OCI-LY1 (cell line): ENCODE measurements at regions not wholly inside any gene's neighbourhood (a gene's known extent, or its start where the extent isn't known, plus 50 kb on each side); places are given as distances from the start of the nearest gene placed in this dataset.

Experiments used
- H2AFZ ChIP-seq: fragments of 200-600 bp; sonication (generic), shearing (Covaris generic); 2 replicates; pipeline ENCODE4 v1.6.0; 2014; ENCODE audit warnings: antibody characterized with exemption, mild to moderate bottlenecking, low read length
- H3F3A ChIP-seq: fragments of 200-600 bp; sonication (generic), shearing (Covaris generic); 2 replicates; pipeline ENCODE4 v1.6.0; 2014; ENCODE audit warnings: mild to moderate bottlenecking, antibody characterized with exemption, low read length, moderate library complexity; ENCODE audit not compliant: insufficient read depth
- H3K27ac ChIP-seq: fragments of 200-600 bp; sonication (generic); 2 replicates; pipeline ENCODE4 v1.5.1; 2014; ENCODE audit warnings: low read length, mixed run types, mild to moderate bottlenecking, low read depth; ENCODE audit not compliant: poor library complexity, severe bottlenecking
- H3K27me3 ChIP-seq: fragments of 200-600 bp; sonication (generic); 2 replicates; pipeline ENCODE4 v1.6.0; 2014; ENCODE audit warnings: antibody characterized with exemption, mild to moderate bottlenecking, low read length, moderate library complexity; ENCODE audit not compliant: insufficient read depth
- H3K36me3 ChIP-seq: fragments of 200-600 bp; sonication (generic); 2 replicates; pipeline ENCODE4 v1.6.1; 2014; ENCODE audit warnings: mild to moderate bottlenecking, antibody characterized with exemption, low read length, moderate library complexity, mixed read lengths; ENCODE audit not compliant: insufficient read depth
- H3K4me1 ChIP-seq: fragments of 200-600 bp; sonication (generic); 2 replicates; pipeline ENCODE4 v1.5.1; 2014; ENCODE audit warnings: mild to moderate bottlenecking, low read length, moderate library complexity; ENCODE audit not compliant: insufficient read depth, severe bottlenecking
- H3K4me2 ChIP-seq: fragments of 200-600 bp; sonication (generic), shearing (Covaris generic); 2 replicates; pipeline ENCODE4 v1.6.1; 2014; ENCODE audit warnings: low read length
- H3K4me3 ChIP-seq: fragments of 200-600 bp; sonication (generic); 2 replicates; pipeline ENCODE4 v1.5.1; 2014; ENCODE audit warnings: low read length, low read depth, mild to moderate bottlenecking, mixed read lengths; ENCODE audit not compliant: poor library complexity, severe bottlenecking
- H3K79me2 ChIP-seq: fragments of 200-600 bp; shearing (Covaris generic); 2 replicates; pipeline ENCODE4 v1.6.1; 2016; ENCODE audit warnings: mixed run types, low read length, mixed read lengths; ENCODE audit not compliant: insufficient read depth
- H3K9ac ChIP-seq: fragments of 200-600 bp; sonication (generic), shearing (Covaris generic); 2 replicates; pipeline ENCODE4 v1.6.1; 2014; ENCODE audit warnings: mild to moderate bottlenecking, low read length, mixed read lengths
- H3K9me2 ChIP-seq: fragments of 200-600 bp; sonication (generic), shearing (Covaris generic); 2 replicates; pipeline ENCODE4 v1.6.1; 2014; ENCODE audit warnings: low read depth, mild to moderate bottlenecking, low read length, mixed read lengths
- H3K9me3 ChIP-seq: fragments of 200-600 bp; shearing (Covaris generic); 2 replicates; pipeline ENCODE4 v1.6.1; 2014; ENCODE audit warnings: low read length, mixed read lengths
- H4K20me1 ChIP-seq: fragments of 200-600 bp; sonication (generic), shearing (Covaris generic); 2 replicates; pipeline ENCODE4 v1.6.0; 2016; ENCODE audit warnings: mild to moderate bottlenecking, low read length; ENCODE audit not compliant: insufficient read depth
- EZH2 ChIP-seq: fragments of 200-600 bp; sonication (generic), shearing (Covaris generic); IDR thresholded peaks from 2 replicates; pipeline ENCODE4 v1.8.0; 2017; ENCODE audit warnings: borderline replicate concordance, mixed run types, mild to moderate bottlenecking, antibody characterized with exemption, low read length, moderate library complexity, mixed read lengths
- TF ChIP-seq, protein P1 (sequence below): fragments of 200-600 bp; sonication (generic), shearing (Covaris generic); IDR thresholded peaks from 2 replicates; pipeline ENCODE4 v1.5.1; 2017; ENCODE audit warnings: mild to moderate bottlenecking, antibody characterized with exemption, low read length, moderate library complexity, mixed read lengths

DNA sequence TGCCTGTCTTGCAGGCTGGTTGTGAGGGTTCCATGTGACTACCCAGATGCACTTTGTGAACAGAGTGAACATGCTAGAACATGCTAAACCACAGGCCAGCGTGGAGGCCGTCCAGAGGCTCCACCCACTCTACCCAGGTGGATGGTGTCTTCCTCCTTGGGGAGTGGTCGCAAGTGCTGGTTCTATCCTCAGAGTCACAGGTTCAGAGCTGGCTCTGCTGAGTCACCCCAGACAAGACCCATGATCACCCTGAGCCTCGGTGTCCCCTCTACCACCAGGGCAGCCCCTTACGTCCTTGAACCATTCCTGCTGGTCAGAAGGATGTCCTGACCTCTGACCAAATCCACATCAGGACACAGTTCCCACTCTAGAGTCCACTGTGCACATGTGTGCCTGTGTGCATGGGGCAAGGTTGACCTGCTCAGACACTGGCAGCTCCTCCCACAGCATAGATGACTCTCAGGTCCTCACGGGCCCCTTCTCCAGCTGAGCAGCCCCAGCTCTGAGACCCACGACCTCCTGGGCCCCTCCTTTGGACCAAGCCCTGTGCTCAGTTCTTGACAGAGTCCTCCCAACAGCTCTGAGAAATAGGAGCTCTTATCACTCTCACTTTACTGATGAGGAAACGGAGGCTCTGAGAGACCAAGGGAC, 391.8 kb downstream of the MATN1 start:
- H3K9ac ChIP-seq = no peak overlapping the region
- no peaks in the 10 kb centered on the region for H3K27me3 ChIP-seq
- H3K4me3 ChIP-seq = no peak overlapping the region
- H3K9me3 ChIP-seq = no peaks in the 10 kb centered on the region
- TF ChIP-seq EZH2 = no peak
- TF ChIP-seq, protein P1, sequence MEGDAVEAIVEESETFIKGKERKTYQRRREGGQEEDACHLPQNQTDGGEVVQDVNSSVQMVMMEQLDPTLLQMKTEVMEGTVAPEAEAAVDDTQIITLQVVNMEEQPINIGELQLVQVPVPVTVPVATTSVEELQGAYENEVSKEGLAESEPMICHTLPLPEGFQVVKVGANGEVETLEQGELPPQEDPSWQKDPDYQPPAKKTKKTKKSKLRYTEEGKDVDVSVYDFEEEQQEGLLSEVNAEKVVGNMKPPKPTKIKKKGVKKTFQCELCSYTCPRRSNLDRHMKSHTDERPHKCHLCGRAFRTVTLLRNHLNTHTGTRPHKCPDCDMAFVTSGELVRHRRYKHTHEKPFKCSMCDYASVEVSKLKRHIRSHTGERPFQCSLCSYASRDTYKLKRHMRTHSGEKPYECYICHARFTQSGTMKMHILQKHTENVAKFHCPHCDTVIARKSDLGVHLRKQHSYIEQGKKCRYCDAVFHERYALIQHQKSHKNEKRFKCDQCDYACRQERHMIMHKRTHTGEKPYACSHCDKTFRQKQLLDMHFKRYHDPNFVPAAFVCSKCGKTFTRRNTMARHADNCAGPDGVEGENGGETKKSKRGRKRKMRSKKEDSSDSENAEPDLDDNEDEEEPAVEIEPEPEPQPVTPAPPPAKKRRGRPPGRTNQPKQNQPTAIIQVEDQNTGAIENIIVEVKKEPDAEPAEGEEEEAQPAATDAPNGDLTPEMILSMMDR = no peak
- H2AFZ ChIP-seq = no peak overlapping the region
- H3K27ac ChIP-seq = no peak overlapping the region
- H4K20me1 ChIP-seq = no peaks in the 10 kb centered on the region
- no peak overlapping the region for H3K4me2 ChIP-seq
- no peaks in the 10 kb centered on the region for H3K36me3 ChIP-seq
- H3F3A ChIP-seq = no peaks in the 10 kb centered on the region
- H3K79me2 ChIP-seq = no peaks in the 10 kb centered on the region
- no peaks in the 10 kb centered on the region for H3K9me2 ChIP-seq
- H3K4me1 ChIP-seq = no peaks in the 10 kb centered on the region

DNA sequence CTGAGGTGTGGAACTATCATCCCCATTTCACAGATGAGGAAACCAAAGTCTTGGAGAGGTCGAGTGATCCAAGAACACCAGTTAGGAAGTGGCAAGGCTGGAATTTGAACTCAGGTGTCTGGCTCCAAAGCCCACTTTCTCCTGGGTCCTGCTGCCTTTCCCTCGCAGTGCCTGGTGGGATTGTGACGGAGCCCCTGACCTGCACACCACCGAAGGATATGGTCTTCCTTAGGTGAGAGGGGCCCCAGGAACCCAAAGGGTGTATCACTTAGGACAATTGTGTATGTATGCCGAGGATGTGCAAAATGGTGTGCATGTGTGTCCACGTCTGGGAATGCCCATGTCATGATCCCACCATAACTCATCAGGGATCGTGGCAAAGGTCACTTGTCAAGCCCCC, 392.7 kb downstream of the MATN1 start:
- no peak overlapping the region for H3K27ac ChIP-seq
- no peaks in the 10 kb centered on the region for H3K36me3 ChIP-seq

DNA sequence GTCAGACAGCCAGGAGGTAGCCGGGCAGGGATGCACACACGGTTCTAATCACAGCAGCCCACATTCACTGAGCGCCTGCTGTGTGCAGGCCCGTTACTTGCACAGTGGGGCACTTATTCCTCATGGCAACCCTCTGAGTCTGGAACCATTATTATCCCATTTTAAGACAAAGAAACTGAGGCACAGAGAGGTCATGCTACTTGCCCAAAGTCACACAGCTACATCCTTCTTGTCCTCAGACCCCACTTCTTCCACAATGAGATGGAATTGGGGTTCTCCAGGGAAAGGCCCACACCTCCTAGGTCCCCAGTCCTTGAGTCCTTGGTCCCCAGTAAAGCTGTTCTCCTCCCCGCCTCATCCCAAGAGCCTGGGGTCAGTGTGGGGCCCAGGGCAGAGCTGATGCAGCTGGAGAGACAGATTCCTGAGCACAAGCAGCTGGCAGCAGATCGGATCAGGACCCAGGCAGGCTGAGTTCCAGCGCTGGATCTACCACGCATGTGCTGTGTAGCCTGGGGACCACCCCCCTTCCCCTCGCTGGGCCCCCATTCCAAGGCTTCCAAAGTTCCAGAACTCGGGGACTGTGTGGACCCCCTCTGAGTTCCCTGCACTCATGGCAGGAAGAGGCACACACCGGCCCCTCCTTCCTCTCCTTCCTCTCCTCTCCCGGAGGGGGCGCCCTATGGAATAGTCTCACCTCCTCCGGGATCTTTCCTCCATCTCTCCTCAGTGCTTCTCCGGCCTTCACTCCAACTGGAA, 393.4 kb downstream of the MATN1 start:
- no peak overlapping the region for H3K4me3 ChIP-seq

More for the DNA sequence above, 392.7 kb downstream of the MATN1 start:
- Histone ChIP-seq H2AFZ (no peak overlapping the region), H3K79me2 (no peaks in the 10 kb centered on the region), H3K9ac (no peak overlapping the region), H3K4me3 (no peak overlapping the region), H3K4me2 (no peak overlapping the region), H3K4me1 (no peaks in the 10 kb centered on the region), H3F3A (no peaks in the 10 kb centered on the region), H3K9me2 (no peaks in the 10 kb centered on the region), H4K20me1 (no peaks in the 10 kb centered on the region), H3K9me3 (no peaks in the 10 kb centered on the region), H3K27me3 (no peaks in the 10 kb centered on the region)
- TF ChIP-seq, protein P1 = no peak
- TF ChIP-seq EZH2 = no peak

More for the DNA sequence above, 393.4 kb downstream of the MATN1 start:
- no peak overlapping the region for H3K27ac ChIP-seq
- H4K20me1 ChIP-seq = no peaks in the 10 kb centered on the region
- no peak overlapping the region for H2AFZ ChIP-seq
- TF ChIP-seq, protein P1 = peak; percentile 16; the same call in 1 of the 2 replicates
- no peak for TF ChIP-seq EZH2
- H3K9me2 ChIP-seq = no peaks in the 10 kb centered on the region
- no peak overlapping the region for H3K4me2 ChIP-seq
- H3K36me3 ChIP-seq = no peaks in the 10 kb centered on the region
- H3K9ac ChIP-seq = no peak overlapping the region
- H3K4me1 ChIP-seq = no peaks in the 10 kb centered on the region
- H3K9me3 ChIP-seq = no peaks in the 10 kb centered on the region
- H3K27me3 ChIP-seq = no peaks in the 10 kb centered on the region
- H3F3A ChIP-seq = no peaks in the 10 kb centered on the region
- no peaks in the 10 kb centered on the region for H3K79me2 ChIP-seq
